ENCODE measurements at regions not wholly inside any gene's neighbourhood (a gene's known extent, or its start where the extent isn't known, plus 50 kb on each side); places are given as distances from the start of the nearest gene placed in this dataset.

DNA sequence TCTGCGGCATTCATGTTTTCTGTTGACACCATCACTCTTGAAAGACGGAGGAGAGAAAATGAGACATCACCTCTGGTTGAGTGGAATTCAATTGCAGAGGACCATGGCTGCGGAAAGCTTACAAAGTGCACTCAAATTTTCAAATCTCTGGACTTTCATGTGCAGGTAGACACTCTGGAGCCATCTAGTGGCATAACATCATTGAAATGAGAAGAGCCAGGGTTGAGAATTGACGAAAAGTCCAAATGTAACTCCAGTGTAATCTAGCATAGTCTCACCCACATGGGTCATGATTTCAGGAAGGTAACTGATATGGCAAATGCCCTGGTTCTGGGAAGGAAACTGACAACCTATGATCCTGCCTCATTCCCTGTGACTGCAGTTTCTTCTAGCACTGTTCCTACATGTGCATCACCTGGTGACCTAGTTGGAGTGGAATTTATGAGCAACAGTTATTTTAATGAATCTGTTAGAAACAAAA is 687.8 kb downstream of the KCNA4 start:
- H2AFZ ChIP-seq (ENCODE audit: low read depth, low read length), result no peak overlapping the region
- no peak overlapping the region for H3K27ac ChIP-seq (ENCODE audit: low read length)
- DNase-seq, result no peak

DNA sequence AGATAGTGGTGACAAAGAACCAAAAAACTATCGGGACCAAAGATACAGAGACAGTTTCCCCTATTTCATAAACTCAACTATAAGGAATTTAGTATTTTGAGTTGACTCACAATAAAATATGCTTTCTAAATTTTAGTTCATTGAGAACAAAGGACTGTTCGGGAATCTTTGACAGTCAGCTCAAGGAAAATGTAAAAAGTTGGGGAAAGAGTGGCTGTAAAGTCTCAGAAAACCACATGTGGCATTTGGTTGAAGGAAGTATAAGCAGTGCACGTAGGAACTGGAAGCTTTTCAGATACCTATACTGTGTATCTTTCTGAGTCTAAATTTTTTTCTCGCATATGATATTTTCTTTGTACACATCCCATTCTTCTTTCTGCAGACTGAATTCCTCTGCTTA is 688.9 kb downstream of the KCNA4 start:
- no peaks in the 10 kb centered on the region for H3K79me2 ChIP-seq (ENCODE audit: insufficient read depth, low read length)
- no peak overlapping the region for H3K9ac ChIP-seq (ENCODE audit: low read depth, low read length)
- no peaks in the 10 kb centered on the region for H3K4me1 ChIP-seq (ENCODE audit: insufficient read depth, low read length)
- no peaks in the 10 kb centered on the region for H3K27me3 ChIP-seq (ENCODE audit: insufficient read depth, low read length, poor library complexity)
- no peak overlapping the region for H3K4me2 ChIP-seq (ENCODE audit: insufficient read depth, low read length)
- no peak for DNase-seq
- H4K20me1 ChIP-seq (ENCODE audit: insufficient read depth, low read length), result no peaks in the 10 kb centered on the region
- H3K4me3 ChIP-seq (ENCODE audit: low read depth in 1 of 2, low read length in 2 of 2), result no peak overlapping the region
- no peak overlapping the region for H2AFZ ChIP-seq (ENCODE audit: low read depth, low read length)
- H3K36me3 ChIP-seq (ENCODE audit: insufficient read depth, low read length), result no peaks in the 10 kb centered on the region
- H3K9me3 ChIP-seq (ENCODE audit: insufficient read depth, low read length, severe bottlenecking), result no peaks in the 10 kb centered on the region
- no peak overlapping the region for H3K27ac ChIP-seq (ENCODE audit: low read length)
- ATAC-seq (ENCODE audit: insufficient read depth, low read depth), result no peak
- TF ChIP-seq, protein P1, sequence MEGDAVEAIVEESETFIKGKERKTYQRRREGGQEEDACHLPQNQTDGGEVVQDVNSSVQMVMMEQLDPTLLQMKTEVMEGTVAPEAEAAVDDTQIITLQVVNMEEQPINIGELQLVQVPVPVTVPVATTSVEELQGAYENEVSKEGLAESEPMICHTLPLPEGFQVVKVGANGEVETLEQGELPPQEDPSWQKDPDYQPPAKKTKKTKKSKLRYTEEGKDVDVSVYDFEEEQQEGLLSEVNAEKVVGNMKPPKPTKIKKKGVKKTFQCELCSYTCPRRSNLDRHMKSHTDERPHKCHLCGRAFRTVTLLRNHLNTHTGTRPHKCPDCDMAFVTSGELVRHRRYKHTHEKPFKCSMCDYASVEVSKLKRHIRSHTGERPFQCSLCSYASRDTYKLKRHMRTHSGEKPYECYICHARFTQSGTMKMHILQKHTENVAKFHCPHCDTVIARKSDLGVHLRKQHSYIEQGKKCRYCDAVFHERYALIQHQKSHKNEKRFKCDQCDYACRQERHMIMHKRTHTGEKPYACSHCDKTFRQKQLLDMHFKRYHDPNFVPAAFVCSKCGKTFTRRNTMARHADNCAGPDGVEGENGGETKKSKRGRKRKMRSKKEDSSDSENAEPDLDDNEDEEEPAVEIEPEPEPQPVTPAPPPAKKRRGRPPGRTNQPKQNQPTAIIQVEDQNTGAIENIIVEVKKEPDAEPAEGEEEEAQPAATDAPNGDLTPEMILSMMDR (IDR thresholded peaks at IDR 0.05; ENCODE audit: borderline replicate concordance, extremely low read depth, low read length, poor library complexity, severe bottlenecking), result no peak
- no peak for TF ChIP-seq EZH2 (IDR thresholded peaks at IDR 0.05; ENCODE audit: borderline replicate concordance, low read depth, low read length, severe bottlenecking)

More for the DNA sequence above, 687.8 kb downstream of the KCNA4 start:
- no peaks in the 10 kb centered on the region for H3K9me3 ChIP-seq (ENCODE audit: insufficient read depth, low read length, severe bottlenecking)
- H3K79me2 ChIP-seq (ENCODE audit: insufficient read depth, low read length), result no peaks in the 10 kb centered on the region
- ATAC-seq (ENCODE audit: insufficient read depth, low read depth), result no peak
- no peak overlapping the region for H3K4me2 ChIP-seq (ENCODE audit: insufficient read depth, low read length)
- no peaks in the 10 kb centered on the region for H4K20me1 ChIP-seq (ENCODE audit: insufficient read depth, low read length)
- no peaks in the 10 kb centered on the region for H3K27me3 ChIP-seq (ENCODE audit: insufficient read depth, low read length, poor library complexity)
- no peaks in the 10 kb centered on the region for H3K36me3 ChIP-seq (ENCODE audit: insufficient read depth, low read length)
- no peak overlapping the region for H3K4me3 ChIP-seq (ENCODE audit: low read depth in 1 of 2, low read length in 2 of 2)
- no peaks in the 10 kb centered on the region for H3K4me1 ChIP-seq (ENCODE audit: insufficient read depth, low read length)
- no peak overlapping the region for H3K9ac ChIP-seq (ENCODE audit: low read depth, low read length)
- no peak for TF ChIP-seq EZH2 (IDR thresholded peaks at IDR 0.05; ENCODE audit: borderline replicate concordance, low read depth, low read length, severe bottlenecking)
- TF ChIP-seq, protein P1 (IDR thresholded peaks at IDR 0.05; ENCODE audit: borderline replicate concordance, extremely low read depth, low read length, poor library complexity, severe bottlenecking), result peak; percentile 53

DNA sequence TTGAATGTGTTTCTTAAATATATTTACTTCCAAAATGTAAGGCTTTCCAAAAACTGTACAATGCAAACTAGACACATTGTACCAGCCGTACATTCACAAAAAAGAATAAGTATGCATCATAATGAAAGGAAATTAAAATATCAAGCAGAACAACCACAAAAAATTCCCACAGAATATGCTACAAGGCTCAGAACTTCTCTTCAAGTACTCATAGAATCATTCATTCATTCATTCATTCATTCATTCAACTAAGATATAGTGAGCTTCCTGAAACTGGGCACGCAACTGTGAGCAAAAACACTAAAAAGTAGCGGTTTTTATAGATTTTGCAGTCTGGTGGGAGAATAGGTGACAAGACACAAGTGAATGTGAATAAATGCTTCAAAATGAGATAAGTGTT is 690.1 kb downstream of the KCNA4 start:
- Histone ChIP-seq H3K36me3 (ENCODE audit: insufficient read depth, low read length) (no peaks in the 10 kb centered on the region), H3K4me2 (ENCODE audit: insufficient read depth, low read length) (no peak overlapping the region), H3K4me3 (ENCODE audit: low read depth in 1 of 2, low read length in 2 of 2) (no peak overlapping the region), H3K9me3 (ENCODE audit: insufficient read depth, low read length, severe bottlenecking) (no peaks in the 10 kb centered on the region), H4K20me1 (ENCODE audit: insufficient read depth, low read length) (no peaks in the 10 kb centered on the region), H3K27me3 (ENCODE audit: insufficient read depth, low read length, poor library complexity) (no peaks in the 10 kb centered on the region), H3K27ac (ENCODE audit: low read length) (no peak overlapping the region), H3K4me1 (ENCODE audit: insufficient read depth, low read length) (no peaks in the 10 kb centered on the region), H3K9ac (ENCODE audit: low read depth, low read length) (no peak overlapping the region), H2AFZ (ENCODE audit: low read depth, low read length) (no peak overlapping the region), H3K79me2 (ENCODE audit: insufficient read depth, low read length) (no peaks in the 10 kb centered on the region)
- ATAC-seq (ENCODE audit: insufficient read depth, low read depth) (no peak), DNase-seq (no peak)
- TF ChIP-seq EZH2 (IDR thresholded peaks at IDR 0.05; ENCODE audit: borderline replicate concordance, low read depth, low read length, severe bottlenecking), result no peak
- TF ChIP-seq, protein P1 (IDR thresholded peaks at IDR 0.05; ENCODE audit: borderline replicate concordance, extremely low read depth, low read length, poor library complexity, severe bottlenecking), result no peak

DNA sequence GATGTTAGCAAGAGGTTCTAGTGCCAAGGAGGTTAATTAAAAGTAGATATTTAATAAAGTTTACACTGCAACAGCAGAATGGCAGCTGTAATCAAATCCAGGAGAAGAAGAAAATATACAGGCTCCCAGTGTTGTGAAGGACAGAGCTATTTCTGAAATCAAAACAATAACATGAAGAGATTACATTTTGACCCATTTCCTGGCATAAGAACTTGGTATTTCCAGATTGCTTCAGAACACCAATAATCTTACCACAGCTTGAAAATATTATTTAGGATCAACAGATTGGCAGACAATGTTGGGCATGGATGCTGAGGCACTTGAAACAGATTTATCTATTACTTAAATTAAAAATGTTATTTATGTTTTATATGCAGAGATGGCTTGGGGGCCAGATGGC is 692.5 kb downstream of the KCNA4 start:
- H3K9me3 ChIP-seq (ENCODE audit: insufficient read depth, low read length, severe bottlenecking), result no peaks in the 10 kb centered on the region
- TF ChIP-seq EZH2 (IDR thresholded peaks at IDR 0.05; ENCODE audit: borderline replicate concordance, low read depth, low read length, severe bottlenecking), result no peak
- TF ChIP-seq, protein P1 (IDR thresholded peaks at IDR 0.05; ENCODE audit: borderline replicate concordance, extremely low read depth, low read length, poor library complexity, severe bottlenecking), result no peak
- no peak overlapping the region for H3K27ac ChIP-seq (ENCODE audit: low read length)
- H3K27me3 ChIP-seq (ENCODE audit: insufficient read depth, low read length, poor library complexity), result no peaks in the 10 kb centered on the region
- no peaks in the 10 kb centered on the region for H3K36me3 ChIP-seq (ENCODE audit: insufficient read depth, low read length)
- DNase-seq (no peak), ATAC-seq (ENCODE audit: insufficient read depth, low read depth) (no peak)
- H3K4me1 ChIP-seq (ENCODE audit: insufficient read depth, low read length), result no peaks in the 10 kb centered on the region
- no peak overlapping the region for H3K9ac ChIP-seq (ENCODE audit: low read depth, low read length)
- no peak overlapping the region for H3K4me3 ChIP-seq (ENCODE audit: low read depth in 1 of 2, low read length in 2 of 2)
- no peaks in the 10 kb centered on the region for H4K20me1 ChIP-seq (ENCODE audit: insufficient read depth, low read length)
- H3K79me2 ChIP-seq (ENCODE audit: insufficient read depth, low read length), result no peaks in the 10 kb centered on the region
- H3K4me2 ChIP-seq (ENCODE audit: insufficient read depth, low read length), result no peak overlapping the region
- no peak overlapping the region for H2AFZ ChIP-seq (ENCODE audit: low read depth, low read length)

Data from DND-41 (cell line).